ENCODE measurements at regions not wholly inside any gene's neighbourhood (a gene's known extent, or its start where the extent isn't known, plus 50 kb on each side); places are given as distances from the start of the nearest gene placed in this dataset.

- no peaks in the 10 kb centered on the region for H3K9me3 ChIP-seq (ENCODE audit: low read depth)
- no peak overlapping the region for H3K4me3 ChIP-seq
- no peaks in the 10 kb centered on the region for H3K36me3 ChIP-seq
- no peak for TF ChIP-seq CTCF (IDR thresholded peaks at IDR 0.05; ENCODE audit: low read depth, low read length)
- H3K27me3 ChIP-seq, result no peaks in the 10 kb centered on the region
- no peaks in the 10 kb centered on the region for H3K4me1 ChIP-seq (ENCODE audit: low read depth)
- no peak for DNase-seq (ENCODE audit: low read depth in 1 of 2, low spot score in 1 of 2)
- no peak overlapping the region for H3K27ac ChIP-seq
Measured at GRCh38 chr4:115418635-115419396, 305.4 kb upstream of the NDST4 start.

GRCh38 chr4:115396034-115396433 lies 282.6 kb upstream of the NDST4 start:
- TF ChIP-seq CTCF (IDR thresholded peaks at IDR 0.05; ENCODE audit: low read depth, low read length), result no peak
- H3K27ac ChIP-seq, result no peak overlapping the region
- no peak overlapping the region for H3K4me3 ChIP-seq
- no peaks in the 10 kb centered on the region for H3K4me1 ChIP-seq (ENCODE audit: low read depth)
- no peak for DNase-seq (ENCODE audit: low read depth in 1 of 2, low spot score in 1 of 2)
- H3K9me3 ChIP-seq (ENCODE audit: low read depth), result no peaks in the 10 kb centered on the region
- H3K27me3 ChIP-seq, result no peaks in the 10 kb centered on the region
- no peaks in the 10 kb centered on the region for H3K36me3 ChIP-seq

- H3K4me3 ChIP-seq, result no peak overlapping the region
- no peaks in the 10 kb centered on the region for H3K36me3 ChIP-seq
- DNase-seq (ENCODE audit: low read depth in 1 of 2, low spot score in 1 of 2), result no peak
- H3K9me3 ChIP-seq (ENCODE audit: low read depth), result no peaks in the 10 kb centered on the region
- no peak overlapping the region for H3K27ac ChIP-seq
- H3K27me3 ChIP-seq, result no peaks in the 10 kb centered on the region
- H3K4me1 ChIP-seq (ENCODE audit: low read depth), result no peaks in the 10 kb centered on the region
- no peak for TF ChIP-seq CTCF (IDR thresholded peaks at IDR 0.05; ENCODE audit: low read depth, low read length)
Measured at GRCh38 chr4:115376866-115377265, 263.4 kb upstream of the NDST4 start.

- no peaks in the 10 kb centered on the region for H3K4me1 ChIP-seq (ENCODE audit: low read depth)
- no peak for DNase-seq (ENCODE audit: low read depth in 1 of 2, low spot score in 1 of 2)
- TF ChIP-seq CTCF (IDR thresholded peaks at IDR 0.05; ENCODE audit: low read depth, low read length), result no peak
- H3K27me3 ChIP-seq, result no peaks in the 10 kb centered on the region
- H3K9me3 ChIP-seq (ENCODE audit: low read depth), result no peaks in the 10 kb centered on the region
- H3K36me3 ChIP-seq, result no peaks in the 10 kb centered on the region
- H3K4me3 ChIP-seq, result no peak overlapping the region
- no peak overlapping the region for H3K27ac ChIP-seq
Measured at GRCh38 chr4:115374621-115375020, 261.2 kb upstream of the NDST4 start.

GRCh38 chr4:115370490-115370889 lies 257.1 kb upstream of the NDST4 start:
- TF ChIP-seq CTCF (IDR thresholded peaks at IDR 0.05; ENCODE audit: low read depth, low read length), result no peak
- no peaks in the 10 kb centered on the region for H3K4me1 ChIP-seq (ENCODE audit: low read depth)
- no peaks in the 10 kb centered on the region for H3K27me3 ChIP-seq
- H3K27ac ChIP-seq, result no peak overlapping the region
- H3K4me3 ChIP-seq, result no peak overlapping the region
- DNase-seq (ENCODE audit: low read depth in 1 of 2, low spot score in 1 of 2), result no peak
- no peaks in the 10 kb centered on the region for H3K9me3 ChIP-seq (ENCODE audit: low read depth)
- no peaks in the 10 kb centered on the region for H3K36me3 ChIP-seq
